SIG-M5 treated with dmso at 0.1 percent for 504 hours (cell line): ENCODE measurements at regions not wholly inside any gene's neighbourhood (a gene's known extent, or its start where the extent isn't known, plus 50 kb on each side); places are given as distances from the start of the nearest gene placed in this dataset.

Experiments used
- DNase-seq: peaks from one replicate; lab custom pipeline; 2025; ENCODE audit not compliant: unreplicated experiment; lab: John Stamatoyannopoulos, UW

GRCh38 chr14:87334997-87335685, 657.8 kb downstream of the GALC start:
- no peak for DNase-seq

- no peak for DNase-seq
Measured at GRCh38 chr14:87331991-87332390, 661.0 kb downstream of the GALC start.

GRCh38 chr14:87325741-87326140, 667.2 kb downstream of the GALC start:
- DNase-seq = no peak

GRCh38 chr14:87323191-87323590, 669.8 kb downstream of the GALC start:
- no peak for DNase-seq

- DNase-seq = no peak
Measured at GRCh38 chr14:87321548-87321947, 671.4 kb downstream of the GALC start.

- no peak for DNase-seq
Measured at GRCh38 chr14:87312894-87313205, 680.1 kb downstream of the GALC start.

GRCh38 chr14:87312169-87312893, 680.7 kb downstream of the GALC start:
- no peak for DNase-seq

GRCh38 chr14:87309557-87309956, 683.4 kb downstream of the GALC start:
- DNase-seq = no peak

GRCh38 chr14:87306409-87307168, 686.4 kb downstream of the GALC start:
- DNase-seq = no peak

- DNase-seq = no peak
Measured at GRCh38 chr14:87305345-87305744, 687.6 kb downstream of the GALC start.

- DNase-seq = no peak
Measured at GRCh38 chr14:87304404-87304803, 688.6 kb downstream of the GALC start.

- no peak for DNase-seq
Measured at GRCh38 chr14:87286826-87287225, 706.2 kb downstream of the GALC start.

- no peak for DNase-seq
Measured at GRCh38 chr14:87286191-87286590, 706.8 kb downstream of the GALC start.

GRCh38 chr14:87285506-87285905, 707.5 kb downstream of the GALC start:
- DNase-seq = no peak

- DNase-seq = no peak
Measured at GRCh38 chr14:87283547-87283946, 709.4 kb downstream of the GALC start.

- no peak for DNase-seq
Measured at GRCh38 chr14:87282266-87282665, 710.7 kb downstream of the GALC start.

- DNase-seq = no peak
Measured at GRCh38 chr14:87278415-87278814, 714.6 kb downstream of the GALC start.

GRCh38 chr14:87271331-87271730, 721.7 kb downstream of the GALC start:
- no peak for DNase-seq

GRCh38 chr14:87268997-87269396, 724.0 kb downstream of the GALC start:
- no peak for DNase-seq

- DNase-seq = no peak
Measured at GRCh38 chr14:87264796-87265195, 728.2 kb downstream of the GALC start.

- DNase-seq = no peak
Measured at GRCh38 chr14:87264272-87264785, 728.7 kb downstream of the GALC start.

GRCh38 chr14:87261621-87262020, 731.4 kb downstream of the GALC start:
- DNase-seq = no peak
